AG04450 (cell line): ENCODE measurements at regions not wholly inside any gene's neighbourhood (a gene's known extent, or its start where the extent isn't known, plus 50 kb on each side); places are given as distances from the start of the nearest gene placed in this dataset.
"Not testable (repeated sequence)": the region's sequence is repeated elsewhere in the genome, so short reads cannot be mapped to it uniquely, and the experiment has no call there.

Experiments used
- CTCF ChIA-PET: fragments of 300-600, 350-600 bp; formaldehyde crosslinking; extraction: SDS; loops from one replicate; lab custom pipeline; 2022; ENCODE audit warnings: antibody characterized with exemption, inconsistent platforms; lab: Charles Lee
- POLR2A ChIA-PET: fragments of 350-600 bp; formaldehyde crosslinking; extraction: SDS; loops from one replicate; lab custom pipeline; 2021; ENCODE audit warnings: antibody characterized with exemption, inconsistent platforms; lab: Yijun Ruan, JAX
- DNase-seq: peaks from one replicate; pipeline ENCODE4 v3.0.0-alpha.2; 2011; ENCODE audit warnings: low read depth, low spot score
- H3K27ac ChIP-seq: one replicate; pipeline ENCODE4 v1.5.1; 2012; ENCODE audit warnings: low read depth, low read length, control low read depth
- H3K27me3 ChIP-seq: one replicate; pipeline ENCODE4 v1.6.0; 2012; ENCODE audit warnings: low read length; ENCODE audit not compliant: control insufficient read depth, insufficient read depth
- H3K4me3 ChIP-seq: 2 replicates; pipeline ENCODE4 v1.5.1; 2011; ENCODE audit warnings: mild to moderate bottlenecking, low read depth, low read length, control low read depth
- H3K9me3 ChIP-seq: 2 replicates; pipeline ENCODE4 v1.5.1; 2012; ENCODE audit warnings: low read length; ENCODE audit not compliant: control insufficient read depth, insufficient read depth
- TF ChIP-seq, protein P1 (sequence below): IDR thresholded peaks from 2 replicates; pipeline ENCODE4 v1.5.1; 2011; ENCODE audit warnings: low read depth, low read length, control low read depth, inconsistent platforms

DNA sequence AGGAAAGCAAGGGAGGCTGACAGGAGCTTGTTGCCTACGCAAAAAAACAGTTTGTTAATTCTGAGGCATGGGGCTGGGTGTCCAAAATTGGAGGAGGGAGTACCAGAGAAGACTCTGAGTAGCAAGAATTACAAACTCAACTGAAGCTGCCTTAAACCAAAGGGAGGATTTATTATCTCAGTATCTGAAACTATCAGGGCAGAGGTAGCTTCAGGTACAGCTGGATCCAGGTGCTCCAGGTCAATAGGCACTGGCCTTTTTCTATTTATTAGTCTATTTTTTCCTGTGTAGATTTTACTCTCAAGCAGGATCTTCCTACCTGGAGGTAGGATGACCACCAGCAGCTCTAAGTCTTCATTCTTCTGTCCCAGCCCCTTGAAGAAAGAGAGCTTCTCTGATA, 135.3 kb upstream of the NCOR2 start:
- CTCF ChIA-PET = interaction anchor here (0.6 to 1.0 kb wide), 3 partner anchors 64 to 303 kb away, joined by 3 to 4 read pairs (median 3); no protein-coding TSS in a partner anchor
- POLR2A ChIA-PET = no interaction called here
- Histone ChIP-seq H3K4me3 (no peak overlapping the region), H3K27me3 (peaks cover 27% of the 10 kb centered on the region), H3K9me3 (peaks cover 5% of the 10 kb centered on the region), H3K27ac (no peak overlapping the region)
- DNase-seq = no peak
- TF ChIP-seq, protein P1, sequence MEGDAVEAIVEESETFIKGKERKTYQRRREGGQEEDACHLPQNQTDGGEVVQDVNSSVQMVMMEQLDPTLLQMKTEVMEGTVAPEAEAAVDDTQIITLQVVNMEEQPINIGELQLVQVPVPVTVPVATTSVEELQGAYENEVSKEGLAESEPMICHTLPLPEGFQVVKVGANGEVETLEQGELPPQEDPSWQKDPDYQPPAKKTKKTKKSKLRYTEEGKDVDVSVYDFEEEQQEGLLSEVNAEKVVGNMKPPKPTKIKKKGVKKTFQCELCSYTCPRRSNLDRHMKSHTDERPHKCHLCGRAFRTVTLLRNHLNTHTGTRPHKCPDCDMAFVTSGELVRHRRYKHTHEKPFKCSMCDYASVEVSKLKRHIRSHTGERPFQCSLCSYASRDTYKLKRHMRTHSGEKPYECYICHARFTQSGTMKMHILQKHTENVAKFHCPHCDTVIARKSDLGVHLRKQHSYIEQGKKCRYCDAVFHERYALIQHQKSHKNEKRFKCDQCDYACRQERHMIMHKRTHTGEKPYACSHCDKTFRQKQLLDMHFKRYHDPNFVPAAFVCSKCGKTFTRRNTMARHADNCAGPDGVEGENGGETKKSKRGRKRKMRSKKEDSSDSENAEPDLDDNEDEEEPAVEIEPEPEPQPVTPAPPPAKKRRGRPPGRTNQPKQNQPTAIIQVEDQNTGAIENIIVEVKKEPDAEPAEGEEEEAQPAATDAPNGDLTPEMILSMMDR = no peak

DNA sequence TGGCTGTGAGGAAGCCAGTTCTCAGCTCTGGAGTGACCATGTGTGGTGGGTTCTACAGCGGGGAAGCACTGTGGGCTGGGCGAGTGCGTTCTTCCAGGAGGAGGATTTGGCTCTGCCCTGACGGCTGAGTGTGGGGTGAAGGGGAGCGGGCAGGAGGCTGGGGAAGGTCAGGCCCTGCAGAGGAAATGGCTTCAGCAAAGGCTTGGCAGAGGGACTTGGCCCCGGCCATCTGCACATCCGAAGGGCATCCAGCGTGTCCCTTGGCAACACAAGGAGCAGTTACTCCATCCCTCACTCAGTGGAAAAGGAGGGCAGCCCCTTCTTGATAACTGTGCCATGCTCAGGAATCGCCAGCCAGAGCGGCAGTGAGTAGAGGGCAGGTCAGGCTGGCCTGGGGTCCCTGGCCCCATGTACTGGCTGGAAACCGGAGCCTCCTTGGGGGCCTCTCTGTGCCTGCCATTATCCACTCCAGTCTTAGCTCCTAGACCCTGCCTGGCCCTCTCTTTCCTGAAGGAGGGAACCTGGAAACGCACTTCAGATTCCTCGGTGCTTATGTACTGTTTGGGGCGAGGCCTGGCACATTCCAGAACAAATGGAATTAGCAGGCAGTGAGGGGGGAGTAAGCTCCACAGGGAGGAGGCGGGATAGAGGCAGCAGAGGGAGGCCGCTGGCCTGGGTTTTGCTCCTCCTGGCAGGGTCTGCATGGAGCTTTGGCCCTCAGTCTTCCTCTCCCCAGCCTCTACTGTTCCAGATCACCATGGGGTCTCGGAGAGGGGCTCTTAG, 133.6 kb upstream of the NCOR2 start:
- TF ChIP-seq, protein P1 = no peak
- ChIA-PET CTCF (interaction anchor here (0.6 kb wide), 1 partner anchor 126 kb away, joined by 3 read pairs; no protein-coding TSS in a partner anchor), POLR2A (interaction anchor here (1.2 kb wide), 1 partner anchor 9 kb away, joined by 3 read pairs; no protein-coding TSS in a partner anchor)
- no peaks in the 10 kb centered on the region for H3K9me3 ChIP-seq
- no peak overlapping the region for H3K4me3 ChIP-seq
- peaks cover 27% of the 10 kb centered on the region for H3K27me3 ChIP-seq
- H3K27ac ChIP-seq = no peak overlapping the region
- no peak for DNase-seq

DNA sequence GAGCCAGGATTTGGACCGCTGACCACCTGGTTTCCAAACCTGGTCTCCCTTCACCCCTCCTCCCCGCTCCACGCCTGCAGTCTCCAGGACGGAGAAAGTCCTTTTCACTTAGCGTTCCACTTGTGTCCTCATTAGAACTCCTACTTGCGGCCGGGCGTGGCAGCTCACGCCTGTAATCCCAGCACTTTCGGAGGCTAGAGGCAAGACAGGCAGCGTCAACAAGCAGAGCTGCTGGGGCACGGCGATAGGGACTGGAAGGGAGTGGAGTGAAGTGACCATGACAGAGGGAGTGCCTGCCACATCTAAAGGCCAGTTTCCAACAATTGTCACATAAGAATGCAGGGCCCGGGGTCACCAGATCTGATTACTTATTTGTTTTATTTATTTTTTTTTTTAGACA, 132.5 kb upstream of the NCOR2 start:
- ChIA-PET CTCF (no interaction called here), POLR2A (no interaction called here)
- TF ChIP-seq, protein P1 = no peak
- Histone ChIP-seq H3K4me3 (no peak overlapping the region), H3K27ac (no peak overlapping the region), H3K27me3 (peaks cover 24% of the 10 kb centered on the region), H3K9me3 (no peaks in the 10 kb centered on the region)
- no peak for DNase-seq

DNA sequence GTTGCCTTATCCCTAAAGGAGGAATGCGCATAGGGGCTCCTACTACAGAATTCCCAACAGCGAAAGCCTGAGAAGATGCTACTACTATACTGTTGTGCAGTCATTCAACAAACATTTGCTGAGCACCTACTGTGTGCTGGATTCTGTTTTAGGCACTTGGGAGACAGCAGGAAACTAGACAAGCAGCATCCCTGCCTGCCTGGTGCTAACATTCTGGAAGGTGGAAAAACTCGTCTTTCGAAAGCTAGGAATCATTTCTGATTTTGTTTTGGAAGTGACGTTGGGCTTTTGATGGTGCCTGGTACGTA, 131.5 kb upstream of the NCOR2 start:
- no peak for DNase-seq
- TF ChIP-seq, protein P1 = no peak
- Histone ChIP-seq H3K4me3 (no peak overlapping the region), H3K27me3 (peaks cover 26% of the 10 kb centered on the region), H3K27ac (no peak overlapping the region), H3K9me3 (no peaks in the 10 kb centered on the region)
- ChIA-PET POLR2A (no interaction called here), CTCF (no interaction called here)

DNA sequence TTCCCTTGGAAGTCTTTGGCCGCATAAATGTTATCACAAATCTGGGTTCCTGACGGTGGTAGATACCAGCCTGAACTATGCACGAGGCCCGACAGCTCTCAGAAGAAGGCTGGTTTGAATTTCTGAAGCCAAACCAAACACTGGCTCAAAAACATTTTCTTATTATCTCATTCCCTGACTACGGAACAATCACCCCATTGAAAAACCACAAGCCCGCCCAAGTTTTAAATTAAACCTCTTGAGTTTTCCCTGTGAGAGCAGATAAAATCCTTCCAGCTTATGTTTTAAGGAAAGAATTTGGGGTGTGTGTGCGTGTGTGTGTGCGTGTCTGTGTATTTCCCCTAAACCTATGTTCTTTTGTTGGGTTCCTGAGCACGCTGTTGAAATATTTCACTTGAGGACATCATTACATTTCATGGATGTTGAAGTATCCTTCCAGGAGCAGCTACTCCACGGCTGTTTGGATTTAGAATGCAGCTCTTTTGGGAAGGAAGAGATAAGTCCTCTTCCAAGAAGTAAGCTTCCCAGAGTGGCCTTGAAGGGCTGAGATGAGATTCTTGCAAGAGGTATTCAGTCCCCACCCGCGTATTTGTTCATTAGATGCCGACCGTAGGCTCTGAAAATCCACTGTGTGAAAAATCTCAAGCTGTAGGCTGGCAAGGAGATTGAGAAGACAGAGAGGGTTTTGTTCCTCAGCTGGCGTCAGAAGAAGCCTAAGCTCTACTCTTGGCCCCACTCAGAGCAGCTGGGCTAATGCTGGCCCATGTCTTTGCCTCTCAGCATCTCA, 131.0 kb upstream of the NCOR2 start:
- no peak for DNase-seq
- TF ChIP-seq, protein P1 = no peak
- Histone ChIP-seq H3K27ac (no peak overlapping the region), H3K27me3 (peaks cover 26% of the 10 kb centered on the region), H3K9me3 (peaks cover under 1% of the 10 kb centered on the region; the same call in 1 of the 2 replicates), H3K4me3 (no peak overlapping the region)
- ChIA-PET POLR2A (no interaction called here), CTCF (no interaction called here)

DNA sequence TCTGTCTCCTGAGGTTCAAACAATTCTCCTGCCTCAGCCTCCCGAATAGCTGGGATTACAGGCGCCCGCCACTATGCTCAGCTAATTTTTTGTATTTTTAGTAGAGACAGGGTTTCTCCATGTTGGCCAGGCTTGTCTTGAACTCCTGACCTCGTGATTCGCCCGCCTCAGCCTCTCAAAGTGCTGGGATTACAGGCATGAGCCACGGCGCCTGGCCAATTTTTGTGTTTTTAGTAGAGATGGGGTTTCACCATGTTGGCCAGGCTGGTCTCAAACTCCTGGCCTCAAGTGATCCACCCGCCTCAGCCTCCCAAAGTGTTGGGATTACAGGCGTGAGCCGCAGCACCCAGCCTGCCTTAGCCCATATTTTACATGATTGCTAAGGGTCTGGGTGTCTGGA, 130.3 kb upstream of the NCOR2 start:
- H3K4me3 ChIP-seq, DNase-seq, H3K9me3 ChIP-seq, CTCF ChIA-PET, POLR2A ChIA-PET, H3K27ac ChIP-seq: not testable (repeated sequence)
- peaks cover 23% of the 10 kb centered on the region for H3K27me3 ChIP-seq
